HCT116 (cell line): ENCODE measurements at regions not wholly inside any gene's neighbourhood (a gene's known extent, or its start where the extent isn't known, plus 50 kb on each side); places are given as distances from the start of the nearest gene placed in this dataset.

Experiments
- ATAC-seq: fragments of 200-7000 bp; cut with Tn5 transposase; 2 replicates; pipeline ENCODE4 v1.9.1; 2020; ENCODE audit warnings: mild to moderate bottlenecking, moderate library complexity
- BruUV-seq: library from RNA; stranded (reverse); fragments of 400-500 nt; replicated peaks from 2 replicates; lab custom pipeline; 2021; lab: Mats Ljungman, UMichigan
- CTCF ChIA-PET: fragments of 300-600 bp; sonication (Branson Sonifier 250); formaldehyde crosslinking; loops from one replicate; lab custom pipeline; 2021; ENCODE audit warnings: antibody characterized with exemption; lab: Charles Lee
- POLR2A ChIA-PET: fragments of 300-600, 350-600 bp; sonication (Branson Sonifier 250); formaldehyde crosslinking; loops from one replicate; lab custom pipeline; 2021; ENCODE audit warnings: antibody characterized with exemption; lab: Charles Lee
- RAD21 ChIA-PET, 2 experiments: fragments of 300-600 bp; sonication (Branson Sonifier 250); formaldehyde crosslinking; loops; one replicate each; lab custom pipeline; 2023; ENCODE audit warnings: low total read pairs in 2 of 2; ENCODE audit not compliant: uncharacterized antibody in 2 of 2, unreplicated experiment in 2 of 2, low non-redundant PET in 1 of 2; lab: Charles Lee
- DNase-seq: peaks from one replicate; pipeline ENCODE4 v3.0.0-alpha.2; 2010; ENCODE audit warnings: low read depth, low spot score
- H2AFZ ChIP-seq: fragments of 200-600 bp; shearing (Covaris generic), sonication (generic); 2 replicates; pipeline ENCODE4 v1.6.1; 2017; ENCODE audit warnings: low read depth, mixed run types, mixed read lengths, antibody characterized with exemption, low read length; ENCODE audit not compliant: poor library complexity, severe bottlenecking
- H3K27ac ChIP-seq: 2 replicates; pipeline ENCODE4 v1.5.1; 2012; ENCODE audit warnings: low read depth, low read length
- H3K27me3 ChIP-seq: fragments of 200-600 bp; sonication (generic); 2 replicates; pipeline ENCODE4 v1.6.1; 2016; ENCODE audit warnings: mixed run types, low read length, mixed read lengths; ENCODE audit not compliant: insufficient read depth
- H3K36me3 ChIP-seq, 2 experiments: fragments of 200-500 bp in 1 of 2; fragments of 200-600 bp in 1 of 2; sonication (Bioruptor generic) in 1 of 2; sonication (generic) in 1 of 2; 2 replicates each; pipeline versions ENCODE4 v1.5.1 to v1.6.1; 2014 to 2016; ENCODE audit warnings: low read length in 2 of 2, inconsistent platforms in 1 of 2, mixed read lengths in 1 of 2, mixed run types in 1 of 2; ENCODE audit not compliant: insufficient read depth in 2 of 2, control insufficient read depth in 1 of 2
- H3K4me1 ChIP-seq, 2 experiments: fragments of 200-600 bp in 1 of 2; sonication (generic) in 1 of 2; 2 replicates each; pipeline versions ENCODE4 v1.5.1 to v1.6.1; 2012 to 2017; ENCODE audit warnings: low read length in 2 of 2, inconsistent platforms in 1 of 2, mild to moderate bottlenecking in 1 of 2, mixed read lengths in 1 of 2, mixed run types in 1 of 2, moderate library complexity in 1 of 2; ENCODE audit not compliant: insufficient read depth in 2 of 2, control insufficient read depth in 1 of 2
- H3K4me2 ChIP-seq: fragments of 200-600 bp; sonication (generic); 2 replicates; pipeline ENCODE4 v1.6.1; 2017; ENCODE audit warnings: mixed run types, low read length, mixed read lengths
- H3K4me3 ChIP-seq, 2 experiments: fragments of 200-600 bp in 1 of 2; sonication (generic) in 1 of 2; replicated peaks in 1 of 2; 2 replicates each; pipeline ENCODE4 v1.5.1; 2011 to 2016; ENCODE audit warnings: low read length in 2 of 2, control low read depth in 1 of 2, low read depth in 1 of 2, mild to moderate bottlenecking in 1 of 2, mixed read lengths in 1 of 2, mixed run types in 1 of 2
- H3K79me2 ChIP-seq: fragments of 200-600 bp; sonication (generic); 2 replicates; pipeline ENCODE4 v1.6.1; 2017; ENCODE audit warnings: mild to moderate bottlenecking, mixed run types, low read length, moderate library complexity, mixed read lengths; ENCODE audit not compliant: insufficient read depth
- H3K9ac ChIP-seq: fragments of 200-600 bp; sonication (generic); 2 replicates; pipeline ENCODE4 v1.6.1; 2016; ENCODE audit warnings: low read length, mixed read lengths
- H3K9me2 ChIP-seq: fragments of 200-600 bp; sonication (generic), shearing (Covaris generic); 2 replicates; pipeline ENCODE4 v1.6.1; 2017; ENCODE audit warnings: mixed run types, mild to moderate bottlenecking, moderate library complexity; ENCODE audit not compliant: insufficient read depth
- H3K9me3 ChIP-seq, 2 experiments: fragments of 200-500 bp in 1 of 2; fragments of 200-600 bp in 1 of 2; sonication (Bioruptor generic) in 1 of 2; sonication (generic) in 1 of 2; 2 replicates each; pipeline ENCODE4 v1.6.1; 2014 to 2017; ENCODE audit warnings: low read length in 2 of 2, mixed read lengths in 2 of 2, inconsistent platforms in 1 of 2, low read depth in 1 of 2, mild to moderate bottlenecking in 1 of 2, mixed run types in 1 of 2, moderate library complexity in 1 of 2; ENCODE audit not compliant: control insufficient read depth in 1 of 2, insufficient read depth in 1 of 2
- H4K20me1 ChIP-seq: fragments of 200-600 bp; sonication (generic), shearing (Covaris generic); 2 replicates; pipeline ENCODE4 v1.6.1; 2017; ENCODE audit warnings: mixed run types, mild to moderate bottlenecking, moderate library complexity; ENCODE audit not compliant: insufficient read depth
- ATF3 ChIP-seq: IDR thresholded peaks from 2 replicates; pipeline ENCODE4 v1.6.1; 2012
- ELF1 ChIP-seq: IDR thresholded peaks from 2 replicates; pipeline ENCODE4 v1.6.1; 2012; ENCODE audit warnings: low read depth, borderline replicate concordance
- MAX ChIP-seq: IDR thresholded peaks from 2 replicates; pipeline ENCODE4 v1.6.1; 2012
- POLR2A ChIP-seq: IDR thresholded peaks from 2 replicates; pipeline ENCODE4 v1.7.0; 2011; ENCODE audit warnings: borderline replicate concordance; ENCODE audit not compliant: insufficient read depth, insufficient read length; ENCODE audit errors: extremely low read depth
- RAD21 ChIP-seq: IDR thresholded peaks from 2 replicates; pipeline ENCODE4 v1.6.1; 2012; ENCODE audit warnings: low read depth, mild to moderate bottlenecking
- TCF7L2 ChIP-seq: IDR thresholded peaks from 2 replicates; pipeline ENCODE4 v1.7.0; 2011; ENCODE audit warnings: borderline replicate concordance, inconsistent platforms; ENCODE audit not compliant: insufficient read depth, insufficient read length; ENCODE audit errors: extremely low read depth
- YY1 ChIP-seq: IDR thresholded peaks from 2 replicates; pipeline ENCODE4 v1.6.1; 2011; ENCODE audit warnings: low read length, low read depth, moderate library complexity, mild to moderate bottlenecking; ENCODE audit not compliant: insufficient replicate concordance; ENCODE audit errors: extremely low read depth
- ZBTB33 ChIP-seq: IDR thresholded peaks from 2 replicates; pipeline ENCODE4 v1.6.1; 2011; ENCODE audit warnings: mild to moderate bottlenecking, low read length, moderate library complexity; ENCODE audit not compliant: insufficient replicate concordance; ENCODE audit errors: extremely low read depth
- intact Hi-C: fragments of 100-400 bp; cut with micrococcal nuclease; formaldehyde crosslinking; loops from 2 replicates; pipeline ENCODE4 v1.10.0; 2022
- TF ChIP-seq, protein P1 (sequence below), 3 experiments: fragments of 200-600 bp in 1 of 3; sonication (generic) in 1 of 3; IDR thresholded peaks in 2 of 3; conservative IDR thresholded peaks in 1 of 3; 2 replicates each; pipeline ENCODE4 v1.5.1; 2012 to 2017; ENCODE audit warnings: low read depth in 2 of 3, low read length in 2 of 3, antibody characterized with exemption in 1 of 3, borderline replicate concordance in 1 of 3, control low read depth in 1 of 3, mild to moderate bottlenecking in 1 of 3, mixed read lengths in 1 of 3, mixed run types in 1 of 3, moderate library complexity in 1 of 3; ENCODE audit not compliant: insufficient read depth in 1 of 3

GRCh38 chr15:95108673-95109072 lies 877.3 kb downstream of the MCTP2 start (continued):
- TF ChIP-seq YY1 = no peak
- TF ChIP-seq ELF1 = no peak
- TF ChIP-seq ATF3 = no peak
- TF ChIP-seq, protein P1, sequence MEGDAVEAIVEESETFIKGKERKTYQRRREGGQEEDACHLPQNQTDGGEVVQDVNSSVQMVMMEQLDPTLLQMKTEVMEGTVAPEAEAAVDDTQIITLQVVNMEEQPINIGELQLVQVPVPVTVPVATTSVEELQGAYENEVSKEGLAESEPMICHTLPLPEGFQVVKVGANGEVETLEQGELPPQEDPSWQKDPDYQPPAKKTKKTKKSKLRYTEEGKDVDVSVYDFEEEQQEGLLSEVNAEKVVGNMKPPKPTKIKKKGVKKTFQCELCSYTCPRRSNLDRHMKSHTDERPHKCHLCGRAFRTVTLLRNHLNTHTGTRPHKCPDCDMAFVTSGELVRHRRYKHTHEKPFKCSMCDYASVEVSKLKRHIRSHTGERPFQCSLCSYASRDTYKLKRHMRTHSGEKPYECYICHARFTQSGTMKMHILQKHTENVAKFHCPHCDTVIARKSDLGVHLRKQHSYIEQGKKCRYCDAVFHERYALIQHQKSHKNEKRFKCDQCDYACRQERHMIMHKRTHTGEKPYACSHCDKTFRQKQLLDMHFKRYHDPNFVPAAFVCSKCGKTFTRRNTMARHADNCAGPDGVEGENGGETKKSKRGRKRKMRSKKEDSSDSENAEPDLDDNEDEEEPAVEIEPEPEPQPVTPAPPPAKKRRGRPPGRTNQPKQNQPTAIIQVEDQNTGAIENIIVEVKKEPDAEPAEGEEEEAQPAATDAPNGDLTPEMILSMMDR (IDR thresholded peaks at IDR 0.05 in 2 of 3, conservative IDR thresholded peaks at IDR 0.05 in 1 of 3; ENCODE audit: borderline replicate concordance in 1 of 3, insufficient read depth in 1 of 3, low read depth in 2 of 3, low read length in 2 of 3) = no peak
- no peak for TF ChIP-seq MAX
- TF ChIP-seq RAD21 = no peak
- no peak for TF ChIP-seq POLR2A
- TF ChIP-seq TCF7L2 = no peak
- TF ChIP-seq, all 23 proteins: peak for 0

- no TSS peak for BruUV-seq
These were observed 880.6 kb downstream of the MCTP2 start for GRCh38 chr15:95111969-95112368.

More at GRCh38 chr15:95111969-95112368, 880.6 kb downstream of the MCTP2 start:
- no peaks in the 10 kb centered on the region for H3K27me3 ChIP-seq
- DNase-seq = no peak
- CTCF ChIA-PET = no interaction called here
- TF ChIP-seq ZBTB33 = no peak
- TF ChIP-seq, all 23 proteins: peak for 0
- Histone ChIP-seq H3K9me3 (no peaks in the 10 kb centered on the region), H3K36me3 (no peaks in the 10 kb centered on the region), H3K9me2 (no peaks in the 10 kb centered on the region), H3K27ac (no peak overlapping the region), H3K9ac (no peak overlapping the region), H3K79me2 (no peaks in the 10 kb centered on the region), H3K4me1 (no peaks in the 10 kb centered on the region), H3K4me3 (no peak overlapping the region), H3K4me2 (no peak overlapping the region), H4K20me1 (no peaks in the 10 kb centered on the region; the same call in 1 of the 2 replicates), H2AFZ (no peak overlapping the region)
- ChIA-PET POLR2A (no interaction called here), RAD21 (no interaction called here)
- intact Hi-C loops = no loop called here
- ATAC-seq = no peak
